ENCODE measurements at regions not wholly inside any gene's neighbourhood (a gene's known extent, or its start where the extent isn't known, plus 50 kb on each side); places are given as distances from the start of the nearest gene placed in this dataset.

GRCh38 chr5:173667702-173668101, 51.3 kb upstream of the BOD1 start:
- no peak overlapping the region for H3K4me3 ChIP-seq (replicated peaks; ENCODE audit: low read depth, low read length)
- DNase-seq (ENCODE audit: low read depth), result no peak
- TF ChIP-seq, protein P1, sequence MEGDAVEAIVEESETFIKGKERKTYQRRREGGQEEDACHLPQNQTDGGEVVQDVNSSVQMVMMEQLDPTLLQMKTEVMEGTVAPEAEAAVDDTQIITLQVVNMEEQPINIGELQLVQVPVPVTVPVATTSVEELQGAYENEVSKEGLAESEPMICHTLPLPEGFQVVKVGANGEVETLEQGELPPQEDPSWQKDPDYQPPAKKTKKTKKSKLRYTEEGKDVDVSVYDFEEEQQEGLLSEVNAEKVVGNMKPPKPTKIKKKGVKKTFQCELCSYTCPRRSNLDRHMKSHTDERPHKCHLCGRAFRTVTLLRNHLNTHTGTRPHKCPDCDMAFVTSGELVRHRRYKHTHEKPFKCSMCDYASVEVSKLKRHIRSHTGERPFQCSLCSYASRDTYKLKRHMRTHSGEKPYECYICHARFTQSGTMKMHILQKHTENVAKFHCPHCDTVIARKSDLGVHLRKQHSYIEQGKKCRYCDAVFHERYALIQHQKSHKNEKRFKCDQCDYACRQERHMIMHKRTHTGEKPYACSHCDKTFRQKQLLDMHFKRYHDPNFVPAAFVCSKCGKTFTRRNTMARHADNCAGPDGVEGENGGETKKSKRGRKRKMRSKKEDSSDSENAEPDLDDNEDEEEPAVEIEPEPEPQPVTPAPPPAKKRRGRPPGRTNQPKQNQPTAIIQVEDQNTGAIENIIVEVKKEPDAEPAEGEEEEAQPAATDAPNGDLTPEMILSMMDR (IDR thresholded peaks at IDR 0.05; ENCODE audit: low read length, missing control alignments), result no peak

- DNase-seq (ENCODE audit: low read depth), result no peak
- no peak overlapping the region for H3K4me3 ChIP-seq (replicated peaks; ENCODE audit: low read depth, low read length)
- TF ChIP-seq, protein P1 (IDR thresholded peaks at IDR 0.05; ENCODE audit: low read length, missing control alignments), result no peak
Observed at GRCh38 chr5:173668245-173668800, 51.9 kb upstream of the BOD1 start.

- no peak overlapping the region for H3K4me3 ChIP-seq (replicated peaks; ENCODE audit: low read depth, low read length)
- no peak for DNase-seq (ENCODE audit: low read depth)
- TF ChIP-seq, protein P1 (IDR thresholded peaks at IDR 0.05; ENCODE audit: low read length, missing control alignments), result no peak
Observed at GRCh38 chr5:173668910-173669309, 52.5 kb upstream of the BOD1 start.

GRCh38 chr5:173669483-173669882, 53.0 kb upstream of the BOD1 start:
- no peak for DNase-seq (ENCODE audit: low read depth)
- no peak overlapping the region for H3K4me3 ChIP-seq (replicated peaks; ENCODE audit: low read depth, low read length)
- TF ChIP-seq, protein P1 (IDR thresholded peaks at IDR 0.05; ENCODE audit: low read length, missing control alignments), result no peak

GRCh38 chr5:173670130-173670651, 53.7 kb upstream of the BOD1 start:
- peak; percentile 54 for DNase-seq (ENCODE audit: low read depth)
- no peak overlapping the region for H3K4me3 ChIP-seq (replicated peaks; ENCODE audit: low read depth, low read length)
- TF ChIP-seq, protein P1 (IDR thresholded peaks at IDR 0.05; ENCODE audit: low read length, missing control alignments), result no peak

DNA sequence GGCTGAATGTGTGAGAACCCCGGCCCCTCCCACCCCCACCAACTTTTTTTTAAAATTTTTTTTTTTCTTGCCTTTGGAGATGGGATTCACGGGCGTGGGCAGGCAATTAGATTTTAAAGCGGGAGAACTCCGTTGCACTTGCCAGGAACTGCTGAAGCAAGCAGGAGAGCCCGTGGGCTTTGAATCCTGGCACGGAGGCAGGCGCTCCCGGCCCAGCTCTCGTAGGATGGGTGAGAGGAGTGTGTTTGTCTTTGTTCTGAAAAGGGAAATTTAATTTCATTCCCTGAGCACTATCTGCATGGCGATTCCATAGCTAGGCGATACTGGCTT, 54.3 kb upstream of the BOD1 start:
- H3K4me3 ChIP-seq (replicated peaks; ENCODE audit: low read depth, low read length), result no peak overlapping the region
- peak; percentile 17 for DNase-seq (ENCODE audit: low read depth)
- TF ChIP-seq, protein P1 (IDR thresholded peaks at IDR 0.05; ENCODE audit: low read length, missing control alignments), result no peak
